DMS153 treated with DMSO at 0.1 percent for 48 hours (cell line): ENCODE measurements at regions not wholly inside any gene's neighbourhood (a gene's known extent, or its start where the extent isn't known, plus 50 kb on each side); places are given as distances from the start of the nearest gene placed in this dataset.

ENCODE experiments used
- DNase-seq: peaks from one replicate; lab custom pipeline; 2025; ENCODE audit not compliant: unreplicated experiment; lab: John Stamatoyannopoulos, UW

DNA sequence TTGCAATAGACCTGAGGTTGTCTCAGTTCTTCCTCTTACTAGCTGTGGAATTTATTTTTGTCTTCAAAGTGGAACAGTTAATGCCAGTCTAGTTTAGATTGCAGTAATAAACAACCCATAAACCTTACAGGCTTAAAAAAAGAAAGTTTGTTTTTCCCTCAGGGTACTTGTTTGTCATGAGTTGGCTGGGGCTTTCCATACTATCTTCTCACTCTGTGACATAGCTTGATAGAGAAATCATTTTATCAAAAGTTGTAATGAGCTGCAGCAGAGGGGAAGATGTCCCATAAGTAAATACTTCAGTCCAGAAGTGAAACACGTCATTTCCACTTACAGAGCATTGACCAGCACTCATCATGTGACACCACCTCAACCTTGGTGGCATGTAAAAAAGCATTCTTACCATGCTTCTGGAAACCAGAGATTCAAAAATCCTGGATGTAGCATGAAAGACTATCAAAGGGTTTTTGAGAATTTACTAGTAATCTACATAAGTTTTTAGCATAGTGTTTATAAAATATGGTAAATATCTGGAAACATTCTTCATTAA lies 62.8 kb upstream of the COL11A1 start:
- DNase-seq: no peak

DNA sequence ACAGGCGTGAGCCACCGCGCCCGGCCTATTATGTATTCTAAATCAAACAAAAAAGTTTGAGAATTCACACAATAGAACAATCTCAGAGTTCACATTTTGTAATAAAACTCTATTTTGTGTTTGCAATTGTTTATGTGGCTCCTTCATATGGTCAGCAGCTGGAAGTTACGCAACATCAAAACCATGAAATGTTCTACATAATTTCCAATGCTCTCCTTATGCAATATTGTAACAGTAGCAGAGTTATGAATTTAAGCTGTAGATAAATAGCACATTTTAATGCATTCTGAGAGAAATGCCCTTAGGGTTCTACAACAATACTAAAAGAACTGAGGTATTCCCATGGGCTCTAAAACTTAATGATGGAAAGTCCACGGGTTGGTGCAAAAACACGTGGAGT lies 62.3 kb upstream of the COL11A1 start:
- no peak for DNase-seq

DNA sequence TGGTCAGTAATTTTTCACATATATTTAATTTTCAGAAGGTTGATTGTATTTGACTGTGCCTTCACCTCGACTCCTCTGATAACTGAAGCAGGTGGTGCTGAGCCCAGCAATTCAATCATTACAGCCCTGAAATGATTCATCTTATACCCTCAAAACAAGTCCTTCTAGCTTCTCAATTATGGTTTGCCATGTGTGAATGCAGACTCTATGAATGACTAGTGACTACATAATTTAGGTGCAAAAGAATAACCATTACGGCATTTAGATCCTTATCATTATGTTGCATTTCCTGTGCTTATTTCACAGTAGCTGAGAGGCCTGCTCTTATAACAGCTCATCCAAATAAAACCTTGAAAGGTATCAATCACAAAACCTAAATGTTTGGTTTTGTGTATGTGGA lies 54.0 kb upstream of the COL11A1 start:
- DNase-seq: peak; percentile 21

DNA sequence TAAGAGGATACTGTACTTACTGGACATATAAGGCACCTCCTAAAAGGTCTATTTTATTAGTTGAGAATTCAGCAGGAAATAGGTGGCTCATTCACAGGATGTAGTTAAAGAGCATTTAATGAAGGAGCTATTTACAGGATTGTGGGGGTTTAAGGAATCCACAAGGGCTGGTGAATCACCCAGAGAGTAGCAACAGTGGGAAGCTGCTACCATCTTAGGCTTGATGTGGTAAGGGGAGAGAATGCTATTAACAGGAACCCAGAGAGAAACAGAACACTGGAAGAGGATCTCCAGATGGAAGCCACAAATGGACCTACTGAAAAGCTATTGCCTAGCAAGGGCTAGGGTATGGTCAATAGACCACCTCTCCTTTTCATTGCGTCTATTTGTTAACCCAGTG lies 52.0 kb upstream of the COL11A1 start:
- DNase-seq: no peak
